ENCODE measurements at regions not wholly inside any gene's neighbourhood (a gene's known extent, or its start where the extent isn't known, plus 50 kb on each side); places are given as distances from the start of the nearest gene placed in this dataset.
A peak's percentile ranks its signal among the peaks of the same experiment; 100 is the strongest.

DNA sequence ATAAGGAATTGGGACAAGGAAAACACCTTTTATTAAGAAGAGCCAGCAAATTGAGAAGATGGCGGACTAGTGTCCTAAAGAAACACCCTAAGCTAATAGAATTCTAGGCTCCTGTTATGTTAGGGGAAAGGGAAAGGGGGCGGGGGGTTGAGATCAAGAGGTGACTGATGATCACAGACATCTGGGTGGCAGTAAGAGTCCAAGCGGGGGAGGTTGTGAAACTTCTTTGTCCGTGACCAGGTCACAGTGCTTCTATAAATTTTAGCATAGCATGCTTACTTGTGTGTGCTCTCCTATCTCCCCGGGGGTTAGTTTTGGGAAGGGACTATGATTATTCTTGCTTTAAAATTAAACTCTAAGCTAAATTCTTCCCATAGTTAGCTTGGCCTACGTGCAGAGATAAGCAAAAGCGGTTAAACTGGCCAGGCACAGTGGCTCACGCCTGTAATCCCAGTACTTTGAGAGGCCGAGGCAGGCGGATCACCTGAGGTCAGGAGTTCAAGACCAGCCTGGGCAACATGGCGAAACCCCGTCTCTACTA is 262.1 kb downstream of the SKIDA1 start:
- DNase-seq (ENCODE audit: low spot score): no peak

DNA sequence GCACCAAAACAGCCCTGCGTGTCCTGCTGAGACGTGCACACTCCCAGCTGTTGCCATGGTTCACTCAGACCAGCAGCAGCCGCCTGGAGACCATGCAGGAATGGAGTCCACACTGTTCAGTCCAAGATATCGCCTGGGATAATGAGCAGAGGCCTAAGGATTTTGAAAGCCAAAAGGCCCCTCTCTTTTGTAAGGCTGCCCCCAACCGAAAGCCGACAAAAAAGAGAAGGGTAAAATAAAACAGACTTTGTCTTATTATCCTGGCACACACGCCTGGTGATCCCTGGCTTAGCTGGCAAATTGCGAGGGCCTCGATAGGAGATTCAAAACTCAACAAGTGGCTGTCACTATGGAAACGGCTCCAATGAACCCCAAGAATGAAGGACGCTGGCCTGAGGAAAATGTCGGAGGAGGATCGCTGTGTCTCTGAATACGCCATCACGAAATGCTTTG is 263.6 kb downstream of the SKIDA1 start:
- DNase-seq (ENCODE audit: low spot score): no peak

DNA sequence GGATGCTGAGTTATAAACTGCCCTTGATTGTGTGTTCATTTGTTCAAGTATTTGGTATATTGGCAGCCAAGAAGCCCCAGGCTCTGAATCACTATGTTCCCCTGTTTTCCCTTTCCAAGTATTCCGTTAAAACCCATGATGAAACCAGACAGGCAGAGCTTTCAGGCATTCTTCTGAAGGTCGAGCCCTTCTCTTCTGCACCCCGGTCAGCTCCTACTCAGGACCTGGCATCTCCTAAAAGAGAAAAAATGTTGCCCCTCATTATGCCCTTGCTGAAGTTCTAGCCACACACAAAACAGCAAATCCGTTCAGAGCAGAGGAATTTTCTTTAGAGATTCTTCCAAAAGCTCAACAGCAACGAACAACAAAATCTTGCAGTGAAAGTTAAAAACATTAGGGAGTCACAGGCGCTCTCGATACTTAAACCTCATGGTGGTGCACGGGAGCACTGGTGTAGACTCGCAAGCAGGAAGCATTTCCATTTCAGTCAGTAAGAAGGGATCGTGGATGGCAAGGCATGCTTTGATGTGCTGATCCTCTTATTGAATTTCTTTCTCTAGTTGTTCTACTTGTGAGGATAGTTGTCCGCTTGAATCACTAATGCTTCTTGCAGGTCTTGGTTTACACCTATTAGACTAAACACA is 264.9 kb downstream of the SKIDA1 start:
- no peak for DNase-seq (ENCODE audit: low spot score)

DNA sequence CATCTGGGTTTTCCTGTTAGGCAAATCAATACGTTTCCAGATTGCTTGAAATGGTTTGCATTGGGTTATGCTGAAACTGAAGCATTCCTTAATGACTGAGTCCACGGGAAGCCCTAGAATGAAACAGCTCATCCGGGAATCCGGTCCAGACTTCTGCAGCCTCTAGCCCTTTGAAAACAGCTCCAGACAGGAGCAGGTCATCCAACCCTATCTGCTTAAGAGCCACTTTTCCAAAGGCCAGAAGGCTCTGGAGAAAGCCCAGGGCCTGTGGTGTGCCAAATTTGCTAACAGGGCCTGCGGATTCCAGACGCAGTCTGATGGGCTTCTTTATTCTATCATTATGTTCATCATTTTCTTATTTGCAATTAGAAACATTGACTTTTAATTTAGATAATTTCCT is 265.4 kb downstream of the SKIDA1 start:
- no peak for DNase-seq (ENCODE audit: low spot score)

GRCh38 chr10:21257919-21258318 is 267.6 kb downstream of the SKIDA1 start:
- DNase-seq (ENCODE audit: low spot score): no peak

GRCh38 chr10:21257191-21257590 is 268.3 kb downstream of the SKIDA1 start:
- DNase-seq (ENCODE audit: low spot score): no peak

GRCh38 chr10:21249435-21249834 is 276.0 kb downstream of the SKIDA1 start:
- no peak for DNase-seq (ENCODE audit: low spot score)

DNA sequence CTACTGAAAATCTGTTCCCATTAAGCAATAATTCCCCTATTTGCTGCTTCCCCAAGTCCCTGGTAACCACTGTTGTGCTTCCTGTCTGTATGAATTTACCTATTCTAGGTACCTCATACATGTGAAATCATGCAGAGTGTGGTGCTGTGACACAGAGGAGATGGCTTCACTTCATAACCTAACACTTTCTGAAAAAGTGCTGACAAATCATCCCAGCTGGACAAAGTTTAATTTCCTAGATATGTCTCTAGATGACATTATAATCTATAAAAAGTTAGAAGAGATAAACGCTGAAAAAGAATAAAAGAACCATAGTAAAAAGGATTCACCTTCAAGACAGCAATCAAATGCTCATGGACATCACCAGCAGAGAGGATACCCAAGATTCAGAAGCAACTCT is 277.9 kb downstream of the SKIDA1 start:
- no peak for DNase-seq (ENCODE audit: low spot score)

DNA sequence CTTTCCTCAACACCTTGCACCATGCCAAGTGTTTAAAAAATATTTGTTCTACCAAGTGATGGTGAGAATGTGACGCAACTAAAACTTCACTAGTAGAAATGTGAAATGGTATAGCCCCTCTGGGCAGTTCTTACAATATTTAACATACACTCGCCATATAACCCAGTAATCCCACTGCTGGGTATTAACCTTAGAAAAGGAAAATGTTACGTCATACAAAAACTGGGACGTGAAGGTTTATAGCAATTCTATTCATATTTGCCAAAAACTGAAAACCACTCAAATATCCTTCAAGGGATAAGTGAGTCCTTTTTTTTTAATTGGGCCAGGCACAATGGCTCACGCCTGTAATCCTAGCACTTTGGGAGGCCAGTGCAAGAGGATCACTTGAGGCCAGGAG is 279.3 kb downstream of the SKIDA1 start:
- no peak for DNase-seq (ENCODE audit: low spot score)

DNA sequence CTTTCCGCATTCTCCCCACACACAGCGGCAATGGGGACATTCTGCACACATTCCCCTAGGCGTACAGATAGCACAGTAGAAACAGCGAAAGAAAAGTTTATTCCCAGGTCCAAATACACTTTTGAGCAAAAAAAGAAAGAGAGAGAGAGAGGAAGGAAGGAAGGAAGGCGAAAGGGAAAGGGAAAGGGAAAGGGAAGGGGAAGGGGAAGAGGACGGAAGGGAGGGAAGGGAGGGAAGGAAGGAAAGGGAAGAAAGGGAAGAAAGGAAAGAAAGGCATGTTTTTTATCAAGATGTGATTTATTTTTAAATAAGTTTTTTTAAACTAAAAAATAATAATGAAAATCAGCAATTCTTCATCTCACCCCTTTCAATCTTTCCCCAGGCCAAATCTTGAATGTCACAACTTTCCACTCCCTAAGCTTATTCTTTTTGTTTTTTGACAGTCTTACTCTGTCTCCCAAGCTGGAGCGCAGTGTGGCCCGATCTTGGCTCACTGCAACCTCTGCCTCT is 281.7 kb downstream of the SKIDA1 start:
- DNase-seq (ENCODE audit: low spot score): no peak

GRCh38 chr10:21242915-21243314 is 282.6 kb downstream of the SKIDA1 start:
- DNase-seq (ENCODE audit: low spot score): no peak

- DNase-seq (ENCODE audit: low spot score): no peak
These were observed 286.8 kb downstream of the SKIDA1 start for GRCh38 chr10:21238717-21239116.

- DNase-seq (ENCODE audit: low spot score): no peak
These were observed 287.4 kb downstream of the SKIDA1 start for GRCh38 chr10:21238044-21238443.

- DNase-seq (ENCODE audit: low spot score): no peak
These were observed 290.7 kb downstream of the SKIDA1 start for GRCh38 chr10:21234761-21235160.

GRCh38 chr10:21230219-21230618 is 295.3 kb downstream of the SKIDA1 start:
- no peak for DNase-seq (ENCODE audit: low spot score)

DNA sequence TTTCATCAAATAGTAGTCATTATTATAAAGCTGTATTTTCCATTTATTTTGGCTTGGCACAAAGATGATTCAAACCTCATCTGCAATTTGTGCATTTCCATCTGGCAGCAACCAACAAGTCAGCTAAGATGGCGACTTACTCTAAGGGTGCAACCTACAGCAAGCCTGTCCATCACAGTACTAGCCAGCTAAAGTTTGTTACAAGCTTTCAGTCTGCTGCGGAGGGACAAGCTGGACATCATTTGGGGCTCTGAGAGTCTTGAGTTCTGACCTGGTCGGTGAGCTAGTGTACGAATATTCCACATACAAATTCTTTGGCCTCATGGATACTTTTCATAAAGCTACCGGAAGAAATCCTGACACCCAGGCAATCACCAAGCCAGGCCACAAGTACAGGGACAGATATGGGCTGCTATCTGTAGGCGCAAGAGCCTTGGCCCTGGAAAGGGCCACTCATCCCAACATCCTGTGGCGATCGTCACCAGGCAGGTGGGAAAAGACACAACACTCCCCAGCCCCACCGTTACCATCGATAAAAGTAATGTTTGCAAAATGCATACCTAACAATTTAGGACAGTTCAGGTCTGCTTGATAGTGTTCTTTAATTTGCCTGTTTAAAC is 307.6 kb downstream of the SKIDA1 start:
- DNase-seq (ENCODE audit: low spot score): no peak

DNA sequence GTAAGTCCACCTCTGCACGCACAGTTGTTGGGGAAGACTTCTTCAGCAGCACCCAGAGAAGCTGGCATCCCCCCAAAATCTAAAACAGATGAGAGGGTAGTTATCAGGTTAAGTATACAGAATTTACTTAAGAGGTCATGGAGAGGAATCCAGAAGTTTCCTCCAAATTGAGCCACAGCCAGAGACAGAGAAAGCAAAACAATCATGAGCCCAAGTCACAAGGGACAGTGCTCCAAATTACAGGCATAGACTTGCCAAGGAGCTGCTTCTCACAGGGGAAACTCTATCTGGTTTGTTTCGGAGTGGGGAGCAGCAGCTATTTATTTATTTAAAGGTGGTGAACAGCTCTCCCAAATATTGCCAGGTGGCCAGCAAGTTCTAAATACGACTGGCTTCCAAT is 308.4 kb downstream of the SKIDA1 start:
- DNase-seq (ENCODE audit: low spot score): no peak

GRCh38 chr10:21214329-21214728 is 311.2 kb downstream of the SKIDA1 start:
- DNase-seq (ENCODE audit: low spot score): no peak

DNA sequence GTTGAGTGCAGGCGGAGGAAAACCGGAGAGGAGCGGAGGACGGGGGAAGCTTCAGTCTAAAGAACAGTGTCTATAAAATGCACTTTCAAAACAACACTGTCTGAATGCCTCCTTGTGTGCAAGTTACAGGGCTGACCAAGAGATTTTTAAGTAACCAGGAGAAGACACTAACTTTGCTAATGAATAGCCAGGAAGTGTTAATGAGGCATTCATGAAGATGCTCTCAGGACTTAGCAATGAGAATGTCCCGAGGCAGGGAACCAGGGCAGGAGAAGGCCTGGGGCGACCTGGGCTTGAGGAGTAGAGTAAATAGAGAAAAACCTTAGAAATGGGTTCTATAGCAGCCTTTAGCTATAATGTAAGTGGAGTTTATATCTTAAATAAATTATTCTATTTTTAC is 312.1 kb downstream of the SKIDA1 start:
- no peak for DNase-seq (ENCODE audit: low spot score)

DNA sequence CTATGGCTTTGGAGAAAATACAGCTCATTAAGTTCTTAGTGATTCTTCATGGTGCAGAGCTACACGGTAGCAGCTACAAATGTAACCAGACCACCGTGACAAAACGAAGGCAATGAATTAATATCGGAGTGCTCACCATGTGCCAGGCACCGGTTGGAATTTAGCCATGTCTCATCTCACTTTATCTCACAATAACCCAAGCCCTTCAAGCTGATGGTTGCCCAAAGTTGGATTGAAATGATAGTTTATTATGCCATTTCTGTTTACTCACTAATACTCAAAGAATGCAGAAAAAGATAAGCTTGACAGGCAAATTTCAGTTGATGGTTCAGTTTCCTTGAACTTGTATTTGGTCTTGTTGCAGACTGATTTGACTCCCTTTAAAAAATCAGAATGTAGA is 312.6 kb downstream of the SKIDA1 start:
- no peak for DNase-seq (ENCODE audit: low spot score)

GRCh38 chr10:21212348-21212747 is 313.1 kb downstream of the SKIDA1 start:
- DNase-seq (ENCODE audit: low spot score): no peak

GRCh38 chr10:21209495-21209894 is 312.4 kb upstream of the NEBL start:
- no peak for DNase-seq (ENCODE audit: low spot score)

- peak; percentile 21 for DNase-seq (ENCODE audit: low spot score)
These were observed 311.7 kb upstream of the NEBL start for GRCh38 chr10:21208666-21209316.

Measured in hematopoietic multipotent progenitor cell treated with erythropoietin and hydrocortisone succinate and interleukin-3 and kit ligand, for 17 days (in vitro differentiated cells).